ENCODE measurements at regions not wholly inside any gene's neighbourhood (a gene's known extent, or its start where the extent isn't known, plus 50 kb on each side); places are given as distances from the start of the nearest gene placed in this dataset.

GRCh38 chr4:110904435-110905065 is 281.7 kb upstream of the PITX2 start:
- TF ChIP-seq NFE2L2 (IDR thresholded peaks at IDR 0.05; ENCODE audit: low read depth, low read length) (peak; percentile 39; the same call in 1 of the 2 replicates), ELK1 (IDR thresholded peaks at IDR 0.05; ENCODE audit: borderline replicate concordance, low read depth, low read length) (no peak)
- in situ Hi-C loops (cut with MboI; ENCODE audit: low sequenced_read_pairs) (no loop called here), dilution Hi-C loops (cut with HindIII; ENCODE audit: low sequenced_read_pairs, unreplicated experiment) (no loop called here), intact Hi-C loops (cut with micrococcal nuclease) (loop anchor here (5.0 kb wide), 1 partner anchor 132 kb away; no protein-coding TSS in a partner anchor)
- Histone ChIP-seq H3K14ac (replicated peaks; ENCODE audit: low read depth, low read length) (no peak overlapping the region), H2AK5ac (ENCODE audit: low read depth, low read length) (no peak overlapping the region), H3K27ac (ENCODE audit: insufficient read depth, low read length) (no peak overlapping the region), H3K18ac (ENCODE audit: low read depth, low read length) (no peak overlapping the region), H4K5ac (ENCODE audit: low read depth, low read length) (no peak overlapping the region), H3K9me3 (ENCODE audit: control insufficient read depth, insufficient read depth, low read length) (no peaks in the 10 kb centered on the region), H3K4me3 (ENCODE audit: insufficient read depth, low read depth, low read length) (no peak overlapping the region), H3K27me3 (ENCODE audit: control insufficient read depth, insufficient read depth, low read length) (no peaks in the 10 kb centered on the region), H3K23ac (ENCODE audit: low read depth, low read length) (no peak overlapping the region), H3K9me1 (ENCODE audit: insufficient read depth, low read length) (no peaks in the 10 kb centered on the region), H4K20me1 (ENCODE audit: insufficient read depth, low read length) (no peaks in the 10 kb centered on the region), H3K36me3 (ENCODE audit: control insufficient read depth, insufficient read depth, low read length) (no peaks in the 10 kb centered on the region), H2AK9ac (replicated peaks; ENCODE audit: low read depth, low read length, poor library complexity) (no peak overlapping the region), H3K56ac (ENCODE audit: extremely low read depth, insufficient read depth, low read length) (no peak overlapping the region), H3K4me1 (ENCODE audit: control insufficient read depth, insufficient read depth, low read length) (no peaks in the 10 kb centered on the region), H2BK20ac (ENCODE audit: low read depth, low read length) (no peak overlapping the region), H4K91ac (ENCODE audit: insufficient read depth, low read depth, low read length) (no peak overlapping the region), H2BK15ac (ENCODE audit: low read depth, low read length) (no peak overlapping the region), H3K9ac (ENCODE audit: low read depth, low read length) (no peak overlapping the region), H2BK5ac (ENCODE audit: low read depth, low read length, poor library complexity, severe bottlenecking) (no peak overlapping the region), H4K8ac (ENCODE audit: low read depth in 2 of 2, low read length in 2 of 2) (no peak overlapping the region), H3K4me2 (ENCODE audit: low read depth, low read length) (no peak overlapping the region), H3K4ac (ENCODE audit: low read depth, low read length) (no peak overlapping the region), H2AFZ (replicated peaks; ENCODE audit: low read length, poor library complexity) (no peak overlapping the region), H3K79me1 (ENCODE audit: low read depth in 1 of 2, low read length in 2 of 2) (no peaks in the 10 kb centered on the region), H2BK120ac (ENCODE audit: low read depth, low read length) (no peak overlapping the region)
- POLR2A ChIA-PET (ENCODE audit: unreplicated experiment) = no interaction called here
- CTCF ChIA-PET = interaction anchor here (1.1 kb wide), 1 partner anchor 1128 kb away, joined by 3 read pairs; no protein-coding TSS in a partner anchor
- BruUV-seq (replicated peaks) = no TSS peak
- no CpG with 5 or more reads among the region's 6 CpGs for WGBS, 2 experiments (ENCODE audit: extremely low coverage in 2 of 2, insufficient read length in 1 of 2)
- DNase-seq = peak; percentile 8
- no peak for ATAC-seq (ENCODE audit: low read depth)

Data from IMR-90 (cell line).